A673 (cell line): ENCODE measurements at regions not wholly inside any gene's neighbourhood (a gene's known extent, or its start where the extent isn't known, plus 50 kb on each side); places are given as distances from the start of the nearest gene placed in this dataset.

Source experiments
- BruUV-seq: library from RNA; stranded (reverse); fragments of 400-500 nt; replicated peaks from 2 replicates; lab custom pipeline; 2021; lab: Mats Ljungman, UMichigan
- CTCF ChIA-PET: fragments of 300-600 bp; sonication (Branson Sonifier 250); formaldehyde crosslinking; loops from one replicate; lab custom pipeline; 2022; ENCODE audit warnings: antibody characterized with exemption; lab: Charles Lee
- POLR2A ChIA-PET: fragments of 300-600 bp; sonication (Branson Sonifier 250); formaldehyde crosslinking; loops from one replicate; lab custom pipeline; 2022; ENCODE audit warnings: antibody characterized with exemption; ENCODE audit not compliant: low non-redundant PET; lab: Charles Lee
- DNase-seq: peaks from one replicate; pipeline ENCODE4 v3.0.0-alpha.2; 2015; ENCODE audit warnings: low spot score
- H3K27ac ChIP-seq: fragments of 200-600 bp; sonication (generic); 2 replicates; pipeline ENCODE4 v1.5.1; 2016; ENCODE audit warnings: mixed run types, low read depth, mild to moderate bottlenecking, mixed read lengths, antibody characterized with exemption, low read length; ENCODE audit not compliant: poor library complexity, severe bottlenecking
- H3K27me3 ChIP-seq: fragments of 200-600 bp; sonication (generic); replicated peaks from 2 replicates; pipeline ENCODE4 v1.6.1; 2017; ENCODE audit warnings: mixed run types, low read depth, mild to moderate bottlenecking, mixed read lengths, antibody characterized with exemption, low read length; ENCODE audit not compliant: insufficient read depth, poor library complexity
- H3K36me3 ChIP-seq: fragments of 200-600 bp; sonication (generic); 2 replicates; pipeline ENCODE4 v1.6.1; 2016; ENCODE audit warnings: mixed run types, mild to moderate bottlenecking, mixed read lengths, antibody characterized with exemption, low read length; ENCODE audit not compliant: insufficient read depth, poor library complexity, severe bottlenecking
- H3K4me1 ChIP-seq: fragments of 200-600 bp; sonication (generic); 2 replicates; pipeline ENCODE4 v1.6.1; 2017; ENCODE audit warnings: mixed run types, mild to moderate bottlenecking, mixed read lengths, antibody characterized with exemption, low read length; ENCODE audit not compliant: insufficient read depth, poor library complexity, severe bottlenecking
- H3K4me3 ChIP-seq: fragments of 200-600 bp; sonication (generic); 2 replicates; pipeline ENCODE4 v1.5.1; 2016; ENCODE audit warnings: low read depth, mixed run types, mild to moderate bottlenecking, mixed read lengths, low read length; ENCODE audit not compliant: poor library complexity, severe bottlenecking
- H3K9me3 ChIP-seq: fragments of 200-600 bp; sonication (generic); 2 replicates; pipeline ENCODE4 v1.6.1; 2016; ENCODE audit warnings: mixed run types, low read depth, mild to moderate bottlenecking, mixed read lengths, antibody characterized with exemption, low read length; ENCODE audit not compliant: poor library complexity, severe bottlenecking
- CTCF ChIP-seq: fragments of 300-800, 200-600 bp; sonication (generic); conservative IDR thresholded peaks from 2 replicates; pipeline ENCODE4 v1.5.1; 2017; ENCODE audit warnings: low read depth, mild to moderate bottlenecking, antibody characterized with exemption, low read length, moderate library complexity, mixed read lengths
- EZH2 ChIP-seq: fragments of 200-600 bp; sonication (generic); IDR thresholded peaks from 2 replicates; pipeline ENCODE4 v1.6.1; 2017; ENCODE audit warnings: borderline replicate concordance, low read depth, mild to moderate bottlenecking, mixed read lengths, antibody characterized with exemption, low read length; ENCODE audit not compliant: poor library complexity, severe bottlenecking
- intact Hi-C: fragments of 100-400 bp; cut with micrococcal nuclease; formaldehyde crosslinking; loops from one replicate; pipeline ENCODE4 v1.10.0; 2022; ENCODE audit not compliant: unreplicated experiment

- peaks cover 27% of the 10 kb centered on the region for H3K4me1 ChIP-seq
- no peak for TF ChIP-seq EZH2
- no peak for TF ChIP-seq CTCF
- intact Hi-C loops = no loop called here
Measured at GRCh38 chr12:116384691-116385485, 107.4 kb upstream of the MED13L start.

GRCh38 chr12:116385486-116386217, 108.2 kb upstream of the MED13L start:
- Histone ChIP-seq H3K4me3 (no peak overlapping the region), H3K27me3 (no peaks in the 10 kb centered on the region), H3K36me3 (no peaks in the 10 kb centered on the region), H3K9me3 (no peaks in the 10 kb centered on the region), H3K27ac (no peak overlapping the region), H3K4me1 (peaks cover 27% of the 10 kb centered on the region)
- ChIA-PET CTCF (no interaction called here), POLR2A (no interaction called here)
- BruUV-seq = no TSS peak
- TF ChIP-seq CTCF (no peak), EZH2 (no peak)
- DNase-seq = no peak
- intact Hi-C loops = no loop called here

More at GRCh38 chr12:116384691-116385485, 107.4 kb upstream of the MED13L start:
- H3K4me3 ChIP-seq = no peak overlapping the region
- no peak for DNase-seq
- no peaks in the 10 kb centered on the region for H3K27me3 ChIP-seq
- no peak overlapping the region for H3K27ac ChIP-seq
- CTCF ChIA-PET = no interaction called here
- no TSS peak for BruUV-seq
- H3K9me3 ChIP-seq = no peaks in the 10 kb centered on the region
- POLR2A ChIA-PET = no interaction called here
- H3K36me3 ChIP-seq = no peaks in the 10 kb centered on the region

- POLR2A ChIA-PET = no interaction called here
- H3K27ac ChIP-seq = no peak overlapping the region
- no TSS peak for BruUV-seq
Measured at GRCh38 chr12:116389326-116389725, 111.8 kb upstream of the MED13L start.

More at GRCh38 chr12:116389326-116389725, 111.8 kb upstream of the MED13L start:
- no peak for TF ChIP-seq CTCF
- TF ChIP-seq EZH2 = no peak
- CTCF ChIA-PET = no interaction called here
- no peak overlapping the region for H3K4me3 ChIP-seq
- H3K36me3 ChIP-seq = no peaks in the 10 kb centered on the region
- DNase-seq = no peak
- no peaks in the 10 kb centered on the region for H3K27me3 ChIP-seq
- intact Hi-C loops = no loop called here
- no peaks in the 10 kb centered on the region for H3K4me1 ChIP-seq
- no peaks in the 10 kb centered on the region for H3K9me3 ChIP-seq
